Liver (tissue), 8 donors: ENCODE measurements at regions not wholly inside any gene's neighbourhood (a gene's known extent, or its start where the extent isn't known, plus 50 kb on each side); places are given as distances from the start of the nearest gene placed in this dataset.

Experiments
- DNase-seq: peaks from one replicate; pipeline ENCODE4 v3.0.0-alpha.2; 2017; ENCODE audit warnings: low spot score
- H3K27ac ChIP-seq, 2 donors: one replicate each; pipeline ENCODE4 v1.7.0; 2013; ENCODE audit warnings: inconsistent platforms in 2 of 2, low read length in 2 of 2, control low read depth in 1 of 2, low read depth in 1 of 2, mild to moderate bottlenecking in 1 of 2
- H3K27me3 ChIP-seq, 4 donors: one replicate each; pipeline versions ENCODE4 v1.6.1 to v1.7.0; 2013; ENCODE audit warnings: low read length in 3 of 4, inconsistent platforms in 1 of 4, mild to moderate bottlenecking in 1 of 4, moderate library complexity in 1 of 4; ENCODE audit not compliant: control insufficient read depth in 4 of 4, insufficient read depth in 4 of 4
- H3K36me3 ChIP-seq, 4 donors: one replicate each; pipeline versions ENCODE4 v1.6.1 to v1.7.0; 2013; ENCODE audit warnings: low read length in 3 of 4, mild to moderate bottlenecking in 3 of 4, low read depth in 1 of 4, moderate library complexity in 1 of 4; ENCODE audit not compliant: control insufficient read depth in 4 of 4, insufficient read depth in 3 of 4
- H3K4me1 ChIP-seq, 4 donors: one replicate each; pipeline versions ENCODE4 v1.6.1 to v1.7.0; 2013; ENCODE audit warnings: low read length in 3 of 4, mild to moderate bottlenecking in 3 of 4, moderate library complexity in 1 of 4; ENCODE audit not compliant: control insufficient read depth in 4 of 4, insufficient read depth in 4 of 4
- H3K4me3 ChIP-seq, 3 donors: one replicate each; pipeline versions ENCODE4 v1.6.1 to v1.7.0; 2013; ENCODE audit warnings: low read length in 3 of 3, control low read depth in 1 of 3, low read depth in 1 of 3, mild to moderate bottlenecking in 1 of 3
- H3K9ac ChIP-seq, 2 donors: one replicate each; pipeline ENCODE4 v1.7.0; 2013; ENCODE audit warnings: low read length in 2 of 2, mild to moderate bottlenecking in 2 of 2, moderate library complexity in 2 of 2, control low read depth in 1 of 2, low read depth in 1 of 2
- H3K9me3 ChIP-seq, 4 donors: one replicate each; pipeline versions ENCODE4 v1.6.1 to v1.7.0; 2013; ENCODE audit warnings: low read length in 3 of 4; ENCODE audit not compliant: control insufficient read depth in 4 of 4
- EGR1 ChIP-seq, 2 donors: IDR thresholded peaks; 2 replicates each; pipeline ENCODE4 v1.6.1; 2016 to 2018; ENCODE audit warnings: antibody characterized with exemption in 2 of 2, low read depth in 2 of 2
- FOXA1 ChIP-seq: IDR thresholded peaks from 2 replicates; pipeline ENCODE4 v1.6.1; 2016; ENCODE audit warnings: antibody characterized with exemption
- HNF4G ChIP-seq: IDR thresholded peaks from 2 replicates; pipeline ENCODE4 v1.6.1; 2016; ENCODE audit warnings: antibody characterized with exemption
- JUND ChIP-seq, 2 donors: IDR thresholded peaks; 2 replicates each; pipeline ENCODE4 v1.6.1; 2016; ENCODE audit warnings: antibody characterized with exemption in 2 of 2
- NR2F2 ChIP-seq: IDR thresholded peaks from 2 replicates; pipeline ENCODE4 v1.6.1; 2016; ENCODE audit warnings: antibody characterized with exemption
- RAD21 ChIP-seq, 2 donors: IDR thresholded peaks; 2 replicates each; pipeline ENCODE4 v1.6.1; 2016; ENCODE audit warnings: antibody characterized with exemption in 2 of 2, mild to moderate bottlenecking in 2 of 2
- WGBS: extraction: QIAGEN DNeasy Blood & Tissue Kit; methylation state at CpG from one replicate; pipeline ENCODE4 v1.1.7; 2013; 5-methylcytosine and 5-hydroxymethylcytosine counted together
- TF ChIP-seq, protein P1 (sequence below): IDR thresholded peaks from 2 replicates; pipeline ENCODE4 v1.6.1; 2016; ENCODE audit warnings: antibody characterized with exemption
- TF ChIP-seq, protein P2 (sequence below): fragments of 150-350 bp; IDR thresholded peaks from 2 replicates; pipeline ENCODE4 v1.5.1; 2017; ENCODE audit warnings: improper control_type of control experiment, low read depth, low read length; ENCODE audit not compliant: missing input control
- donor health status: healthy.
- donor health status: healthy.
- donor health status: healthy.
- donor health status: healthy.
- donor health status: healthy.

DNA sequence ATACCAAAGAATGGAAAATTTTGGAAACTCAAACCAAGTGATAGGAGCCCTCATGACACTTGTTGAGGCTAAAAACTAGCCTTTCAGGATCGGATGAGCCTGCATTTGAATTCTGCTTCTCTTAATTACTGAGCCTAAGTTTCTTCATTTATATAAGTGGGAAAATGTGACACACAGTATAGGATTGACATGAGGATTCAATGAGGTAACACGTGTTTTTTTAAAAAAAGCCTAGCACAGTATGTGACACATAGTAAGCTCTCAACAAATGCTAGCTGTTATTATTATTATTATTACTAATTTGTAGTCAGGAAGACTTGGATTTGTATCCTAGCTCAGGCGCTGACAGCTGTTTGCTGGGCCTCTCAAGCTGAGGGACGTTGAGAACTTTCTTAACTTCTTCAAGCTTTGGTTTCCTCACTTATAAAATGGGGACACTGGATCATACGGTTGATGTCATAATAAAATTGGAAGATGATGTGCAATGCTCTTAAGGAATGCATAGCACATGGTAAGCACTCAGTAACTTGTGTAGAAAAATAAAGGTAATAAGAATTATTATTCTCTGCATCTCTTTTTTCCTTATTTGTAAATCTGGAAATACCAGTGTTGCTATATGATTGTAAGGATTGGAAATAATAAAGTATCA, 55.4 kb upstream of the JUN start (continued):
- TF ChIP-seq, protein P1, sequence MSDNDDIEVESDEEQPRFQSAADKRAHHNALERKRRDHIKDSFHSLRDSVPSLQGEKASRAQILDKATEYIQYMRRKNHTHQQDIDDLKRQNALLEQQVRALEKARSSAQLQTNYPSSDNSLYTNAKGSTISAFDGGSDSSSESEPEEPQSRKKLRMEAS = no peak

DNA sequence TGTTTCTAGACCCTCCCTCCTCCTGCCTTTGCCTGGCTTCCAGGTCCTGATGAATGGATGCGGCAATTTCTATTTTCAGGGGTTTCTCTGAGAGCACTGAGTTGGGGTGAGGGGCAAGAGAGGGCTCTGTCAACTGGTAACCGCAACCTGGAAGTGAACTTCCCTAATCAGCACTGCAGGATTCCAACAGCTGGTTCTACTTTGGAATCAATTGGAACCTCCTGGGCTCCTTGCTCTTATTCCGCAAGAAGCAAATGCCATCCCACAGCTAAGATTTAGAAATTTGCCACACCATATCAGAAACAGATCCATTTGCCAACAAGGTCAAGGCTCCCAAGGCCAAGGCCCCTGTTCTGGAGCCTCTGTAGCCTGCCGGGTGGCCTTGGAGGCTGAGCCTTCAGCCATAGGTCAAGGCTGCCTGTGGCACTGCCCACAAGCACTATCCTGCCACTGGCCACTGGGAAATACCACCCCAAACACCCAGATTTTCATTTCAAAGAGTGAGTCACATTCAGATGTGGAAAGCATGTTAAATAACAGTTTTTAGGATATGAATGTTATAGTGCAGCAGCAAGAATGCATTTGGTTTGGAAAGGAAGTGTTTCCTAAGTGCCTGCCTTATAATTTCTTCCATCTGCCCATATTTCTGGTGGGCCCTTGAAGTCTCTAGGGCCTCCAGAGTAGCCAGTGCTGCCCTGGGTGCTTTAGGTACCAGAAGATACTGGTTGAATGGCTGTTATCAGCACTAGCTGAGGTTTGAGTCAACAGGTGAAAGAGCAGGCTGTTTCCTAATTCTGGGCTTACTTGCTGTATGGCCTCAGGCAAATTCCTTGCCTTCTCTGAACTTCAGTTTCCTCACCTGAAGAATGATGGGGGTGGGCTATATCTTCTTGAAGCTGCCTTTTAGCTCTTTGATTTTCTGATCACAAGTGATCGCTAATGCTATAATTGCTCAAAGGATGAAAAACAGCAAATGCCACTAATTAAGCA, 56.3 kb upstream of the JUN start:
- H3K9ac ChIP-seq = no peak overlapping the region
- H3K36me3 ChIP-seq = no peaks in the 10 kb centered on the region
- no peaks in the 10 kb centered on the region for H3K27me3 ChIP-seq
- WGBS = 94% methylated on average over 5 of the region's 5 CpGs
- no peak for DNase-seq
- no peak overlapping the region for H3K4me3 ChIP-seq
- H3K27ac ChIP-seq = no peak overlapping the region
- no peaks in the 10 kb centered on the region for H3K4me1 ChIP-seq
- H3K9me3 ChIP-seq = no peaks in the 10 kb centered on the region
- no peak for TF ChIP-seq EGR1 (IDR thresholded peaks at IDR 0.05; ENCODE audit: low read depth in 2 of 2)

DNA sequence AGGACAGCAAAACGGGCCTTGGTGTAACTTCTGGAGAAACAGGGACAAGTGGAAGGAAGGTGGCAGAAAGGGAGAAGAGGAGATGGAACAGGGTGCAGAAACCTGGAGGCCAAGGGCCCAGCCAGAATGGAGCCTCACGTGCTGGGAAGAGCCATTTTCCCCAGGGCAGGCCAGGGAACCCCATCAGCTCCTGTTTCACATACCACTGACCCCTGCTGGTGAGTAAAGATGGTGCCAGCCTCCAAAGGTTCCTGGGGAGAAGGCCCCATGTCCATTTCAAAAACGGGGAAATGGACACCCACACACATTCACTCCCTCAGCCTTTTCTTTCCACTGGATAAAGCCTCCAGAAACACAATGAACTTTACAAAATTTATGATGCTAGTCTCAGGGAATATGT, 57.6 kb upstream of the JUN start:
- DNase-seq = no peak
- no peaks in the 10 kb centered on the region for H3K4me1 ChIP-seq
- H3K4me3 ChIP-seq = no peak overlapping the region
- no peaks in the 10 kb centered on the region for H3K27me3 ChIP-seq
- no peak overlapping the region for H3K27ac ChIP-seq
- H3K36me3 ChIP-seq = no peaks in the 10 kb centered on the region
- no peaks in the 10 kb centered on the region for H3K9me3 ChIP-seq
- H3K9ac ChIP-seq = no peak overlapping the region
- TF ChIP-seq NR2F2 (no peak), RAD21 (IDR thresholded peaks at IDR 0.05) (peak; percentile 54 to 77), FOXA1 (no peak), JUND (IDR thresholded peaks at IDR 0.05) (no peak)
- TF ChIP-seq, protein P2, sequence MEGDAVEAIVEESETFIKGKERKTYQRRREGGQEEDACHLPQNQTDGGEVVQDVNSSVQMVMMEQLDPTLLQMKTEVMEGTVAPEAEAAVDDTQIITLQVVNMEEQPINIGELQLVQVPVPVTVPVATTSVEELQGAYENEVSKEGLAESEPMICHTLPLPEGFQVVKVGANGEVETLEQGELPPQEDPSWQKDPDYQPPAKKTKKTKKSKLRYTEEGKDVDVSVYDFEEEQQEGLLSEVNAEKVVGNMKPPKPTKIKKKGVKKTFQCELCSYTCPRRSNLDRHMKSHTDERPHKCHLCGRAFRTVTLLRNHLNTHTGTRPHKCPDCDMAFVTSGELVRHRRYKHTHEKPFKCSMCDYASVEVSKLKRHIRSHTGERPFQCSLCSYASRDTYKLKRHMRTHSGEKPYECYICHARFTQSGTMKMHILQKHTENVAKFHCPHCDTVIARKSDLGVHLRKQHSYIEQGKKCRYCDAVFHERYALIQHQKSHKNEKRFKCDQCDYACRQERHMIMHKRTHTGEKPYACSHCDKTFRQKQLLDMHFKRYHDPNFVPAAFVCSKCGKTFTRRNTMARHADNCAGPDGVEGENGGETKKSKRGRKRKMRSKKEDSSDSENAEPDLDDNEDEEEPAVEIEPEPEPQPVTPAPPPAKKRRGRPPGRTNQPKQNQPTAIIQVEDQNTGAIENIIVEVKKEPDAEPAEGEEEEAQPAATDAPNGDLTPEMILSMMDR = peak; percentile 34
- WGBS = 90% methylated on average over 3 of the region's 3 CpGs

DNA sequence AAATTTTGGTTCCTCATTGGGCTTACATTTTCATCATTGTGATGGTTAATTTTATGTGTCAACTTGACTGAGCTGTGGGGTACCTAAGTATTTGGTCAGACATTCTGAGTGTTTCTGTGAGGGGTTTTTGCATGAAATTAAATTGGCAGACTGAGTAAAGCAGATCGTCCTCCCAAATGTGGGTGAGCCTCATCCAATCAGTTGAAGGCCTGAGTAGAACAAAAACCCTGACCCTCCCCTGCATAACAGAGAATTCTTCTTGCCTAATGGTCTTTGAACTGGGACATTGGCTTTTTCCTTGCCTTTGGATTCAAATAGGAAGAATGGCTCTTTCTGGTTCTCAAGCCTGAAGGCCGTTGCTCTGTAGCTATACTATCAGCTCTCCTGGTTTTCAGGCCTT, 59.1 kb upstream of the JUN start:
- 98% methylated on average over 2 of the region's 2 CpGs for WGBS
- Histone ChIP-seq H3K27me3 (no peaks in the 10 kb centered on the region), H3K9ac (no peak overlapping the region), H3K9me3 (no peaks in the 10 kb centered on the region), H3K36me3 (no peaks in the 10 kb centered on the region), H3K27ac (no peak overlapping the region), H3K4me1 (no peaks in the 10 kb centered on the region), H3K4me3 (no peak overlapping the region)
- TF ChIP-seq JUND (IDR thresholded peaks at IDR 0.05) (no peak), HNF4G (no peak), FOXA1 (no peak)
- DNase-seq = no peak
